ENCODE measurements at regions not wholly inside any gene's neighbourhood (a gene's known extent, or its start where the extent isn't known, plus 50 kb on each side); places are given as distances from the start of the nearest gene placed in this dataset.

- TF ChIP-seq SRF (IDR thresholded peaks at IDR 0.05; ENCODE audit: low read depth, low read length) (no peak), KDM4A (IDR thresholded peaks at IDR 0.05; ENCODE audit: low read depth, low read length, severe bottlenecking) (no peak)
Measured at GRCh38 chr14:58711382-58711781, 73.6 kb downstream of the DACT1 start (continued).
